Prostate gland (tissue), 2 donors: ENCODE measurements at regions not wholly inside any gene's neighbourhood (a gene's known extent, or its start where the extent isn't known, plus 50 kb on each side); places are given as distances from the start of the nearest gene placed in this dataset.

ENCODE experiments used
- POLR2A ChIP-seq: fragments of 450-650 bp; IDR thresholded peaks from one replicate; pipeline ENCODE4 v1.6.1; 2016; ENCODE audit warnings: antibody characterized with exemption, mild to moderate bottlenecking
- TF ChIP-seq, protein P1 (sequence below), 4 experiments: fragments of 200-600 bp in 2 of 4; fragments of 450-650 bp in 2 of 4; sonication (generic) in 2 of 4; IDR thresholded peaks; 1 replicate in 3 of 4; 2 replicates in 1 of 4; pipeline ENCODE4 v1.5.1; 2016 to 2019; ENCODE audit warnings: antibody characterized with exemption in 4 of 4, mild to moderate bottlenecking in 2 of 4, moderate library complexity in 2 of 4

GRCh38 chr18:40911582-40912254, 1043.3 kb upstream of the PIK3C3 start:
- TF ChIP-seq POLR2A: no peak
- TF ChIP-seq, protein P1, sequence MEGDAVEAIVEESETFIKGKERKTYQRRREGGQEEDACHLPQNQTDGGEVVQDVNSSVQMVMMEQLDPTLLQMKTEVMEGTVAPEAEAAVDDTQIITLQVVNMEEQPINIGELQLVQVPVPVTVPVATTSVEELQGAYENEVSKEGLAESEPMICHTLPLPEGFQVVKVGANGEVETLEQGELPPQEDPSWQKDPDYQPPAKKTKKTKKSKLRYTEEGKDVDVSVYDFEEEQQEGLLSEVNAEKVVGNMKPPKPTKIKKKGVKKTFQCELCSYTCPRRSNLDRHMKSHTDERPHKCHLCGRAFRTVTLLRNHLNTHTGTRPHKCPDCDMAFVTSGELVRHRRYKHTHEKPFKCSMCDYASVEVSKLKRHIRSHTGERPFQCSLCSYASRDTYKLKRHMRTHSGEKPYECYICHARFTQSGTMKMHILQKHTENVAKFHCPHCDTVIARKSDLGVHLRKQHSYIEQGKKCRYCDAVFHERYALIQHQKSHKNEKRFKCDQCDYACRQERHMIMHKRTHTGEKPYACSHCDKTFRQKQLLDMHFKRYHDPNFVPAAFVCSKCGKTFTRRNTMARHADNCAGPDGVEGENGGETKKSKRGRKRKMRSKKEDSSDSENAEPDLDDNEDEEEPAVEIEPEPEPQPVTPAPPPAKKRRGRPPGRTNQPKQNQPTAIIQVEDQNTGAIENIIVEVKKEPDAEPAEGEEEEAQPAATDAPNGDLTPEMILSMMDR (IDR thresholded peaks at IDR 0.05): no peak
